Neutrophil (primary cell): ENCODE measurements at regions not wholly inside any gene's neighbourhood (a gene's known extent, or its start where the extent isn't known, plus 50 kb on each side); places are given as distances from the start of the nearest gene placed in this dataset.

Experiments used
- H3K27ac ChIP-seq: fragments of 200-600 bp; sonication (generic); 2 replicates; pipeline ENCODE4 v1.5.1; 2016; ENCODE audit warnings: mild to moderate bottlenecking, moderate library complexity
- H3K27me3 ChIP-seq: fragments of 200-600 bp; sonication (generic); 2 replicates; pipeline ENCODE4 v1.6.0; 2016; ENCODE audit warnings: mild to moderate bottlenecking
- H3K36me3 ChIP-seq: fragments of 200-600 bp; sonication (generic); 2 replicates; pipeline ENCODE4 v1.5.1; 2017
- H3K4me1 ChIP-seq, 2 experiments: fragments of 200-600 bp in 1 of 2; sonication (generic) in 1 of 2; 1 replicate in 1 of 2; 2 replicates in 1 of 2; pipeline versions ENCODE4 v1.5.1 to v1.6.1; 2013 to 2016; ENCODE audit warnings: low read depth in 1 of 2, low read length in 1 of 2, mild to moderate bottlenecking in 1 of 2, moderate library complexity in 1 of 2; ENCODE audit not compliant: control insufficient read depth in 1 of 2, insufficient read depth in 1 of 2
- H3K4me3 ChIP-seq, 2 experiments: fragments of 200-600 bp in 1 of 2; sonication (generic) in 1 of 2; 1 replicate in 1 of 2; 2 replicates in 1 of 2; pipeline ENCODE4 v1.5.1; 2013 to 2016; ENCODE audit warnings: low read depth in 1 of 2, low read length in 1 of 2, mild to moderate bottlenecking in 1 of 2, moderate library complexity in 1 of 2
- H3K9me3 ChIP-seq: fragments of 200-600 bp; sonication (generic); 2 replicates; pipeline ENCODE4 v1.5.1; 2016
- TF ChIP-seq, protein P1 (sequence below): fragments of 200-600 bp; sonication (generic); IDR thresholded peaks from 2 replicates; pipeline ENCODE4 v1.5.1; 2016; ENCODE audit warnings: antibody characterized with exemption

DNA sequence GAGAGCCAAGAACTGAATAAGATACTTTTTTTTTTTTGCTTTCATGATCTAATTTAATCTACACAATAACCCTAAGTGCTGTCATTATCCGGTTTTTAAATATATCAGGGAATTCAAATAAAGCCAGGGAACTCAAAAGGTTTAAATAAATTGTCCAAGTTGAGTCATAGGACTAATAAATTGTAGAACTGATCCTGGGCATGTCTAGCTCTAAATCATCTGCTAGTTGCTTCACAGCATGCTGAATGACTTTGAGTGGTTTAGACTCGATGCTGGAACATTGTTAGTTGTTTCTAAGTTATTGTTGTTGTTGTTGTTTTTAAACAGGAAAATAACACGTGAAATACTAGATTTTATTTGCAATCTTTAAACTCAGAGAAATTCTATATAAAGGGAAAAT is 147.2 kb upstream of the HNMT start:
- Histone ChIP-seq H3K9me3 (no peaks in the 10 kb centered on the region), H3K4me3 (no peak overlapping the region), H3K27me3 (no peaks in the 10 kb centered on the region), H3K4me1 (no peaks in the 10 kb centered on the region), H3K36me3 (no peaks in the 10 kb centered on the region), H3K27ac (no peak overlapping the region)
- TF ChIP-seq, protein P1, sequence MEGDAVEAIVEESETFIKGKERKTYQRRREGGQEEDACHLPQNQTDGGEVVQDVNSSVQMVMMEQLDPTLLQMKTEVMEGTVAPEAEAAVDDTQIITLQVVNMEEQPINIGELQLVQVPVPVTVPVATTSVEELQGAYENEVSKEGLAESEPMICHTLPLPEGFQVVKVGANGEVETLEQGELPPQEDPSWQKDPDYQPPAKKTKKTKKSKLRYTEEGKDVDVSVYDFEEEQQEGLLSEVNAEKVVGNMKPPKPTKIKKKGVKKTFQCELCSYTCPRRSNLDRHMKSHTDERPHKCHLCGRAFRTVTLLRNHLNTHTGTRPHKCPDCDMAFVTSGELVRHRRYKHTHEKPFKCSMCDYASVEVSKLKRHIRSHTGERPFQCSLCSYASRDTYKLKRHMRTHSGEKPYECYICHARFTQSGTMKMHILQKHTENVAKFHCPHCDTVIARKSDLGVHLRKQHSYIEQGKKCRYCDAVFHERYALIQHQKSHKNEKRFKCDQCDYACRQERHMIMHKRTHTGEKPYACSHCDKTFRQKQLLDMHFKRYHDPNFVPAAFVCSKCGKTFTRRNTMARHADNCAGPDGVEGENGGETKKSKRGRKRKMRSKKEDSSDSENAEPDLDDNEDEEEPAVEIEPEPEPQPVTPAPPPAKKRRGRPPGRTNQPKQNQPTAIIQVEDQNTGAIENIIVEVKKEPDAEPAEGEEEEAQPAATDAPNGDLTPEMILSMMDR, result no peak

DNA sequence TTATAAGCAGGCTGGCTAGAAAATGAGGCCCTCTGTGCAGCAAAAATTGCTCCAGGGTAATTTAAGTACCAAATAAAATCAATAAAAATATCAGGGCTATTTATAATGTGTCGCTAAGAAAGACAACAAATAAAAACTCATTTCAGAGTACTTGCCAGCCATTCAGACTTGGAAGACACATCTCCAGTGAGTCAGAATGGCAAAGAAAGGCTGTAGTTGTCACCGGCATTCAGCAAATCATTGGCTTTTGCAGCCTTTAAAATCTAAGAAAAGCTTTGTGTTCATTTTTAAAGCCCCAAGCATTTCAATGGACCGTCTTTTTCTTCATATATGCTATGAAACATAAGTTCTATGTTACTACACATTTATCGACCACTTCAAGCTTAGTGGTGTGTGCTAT is 141.1 kb upstream of the HNMT start:
- Histone ChIP-seq H3K27ac (no peak overlapping the region), H3K4me3 (no peak overlapping the region), H3K4me1 (no peaks in the 10 kb centered on the region), H3K27me3 (no peaks in the 10 kb centered on the region), H3K36me3 (no peaks in the 10 kb centered on the region), H3K9me3 (no peaks in the 10 kb centered on the region)
- TF ChIP-seq, protein P1, result no peak

DNA sequence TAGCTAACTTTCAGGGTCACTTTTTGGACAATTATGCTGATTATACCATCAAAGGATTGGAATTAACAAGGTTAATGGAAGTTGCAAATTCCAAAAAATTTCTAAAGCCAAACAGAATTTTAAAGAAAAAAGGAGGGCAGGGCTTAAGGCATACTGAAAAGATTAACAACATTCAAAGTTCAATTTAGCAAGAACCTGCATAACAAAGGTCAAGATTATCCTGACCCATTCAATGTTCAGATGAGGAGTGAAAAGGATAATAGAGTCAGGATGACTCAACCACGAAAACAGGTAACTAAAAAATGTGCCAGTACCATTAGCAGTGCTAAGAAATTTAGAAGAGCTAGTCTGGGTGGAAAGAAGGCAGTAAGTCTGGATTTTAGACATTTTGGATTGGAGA is 139.8 kb upstream of the HNMT start:
- Histone ChIP-seq H3K9me3 (no peaks in the 10 kb centered on the region), H3K27ac (no peak overlapping the region), H3K27me3 (no peaks in the 10 kb centered on the region), H3K4me3 (no peak overlapping the region), H3K36me3 (no peaks in the 10 kb centered on the region), H3K4me1 (no peaks in the 10 kb centered on the region)
- TF ChIP-seq, protein P1, result no peak

DNA sequence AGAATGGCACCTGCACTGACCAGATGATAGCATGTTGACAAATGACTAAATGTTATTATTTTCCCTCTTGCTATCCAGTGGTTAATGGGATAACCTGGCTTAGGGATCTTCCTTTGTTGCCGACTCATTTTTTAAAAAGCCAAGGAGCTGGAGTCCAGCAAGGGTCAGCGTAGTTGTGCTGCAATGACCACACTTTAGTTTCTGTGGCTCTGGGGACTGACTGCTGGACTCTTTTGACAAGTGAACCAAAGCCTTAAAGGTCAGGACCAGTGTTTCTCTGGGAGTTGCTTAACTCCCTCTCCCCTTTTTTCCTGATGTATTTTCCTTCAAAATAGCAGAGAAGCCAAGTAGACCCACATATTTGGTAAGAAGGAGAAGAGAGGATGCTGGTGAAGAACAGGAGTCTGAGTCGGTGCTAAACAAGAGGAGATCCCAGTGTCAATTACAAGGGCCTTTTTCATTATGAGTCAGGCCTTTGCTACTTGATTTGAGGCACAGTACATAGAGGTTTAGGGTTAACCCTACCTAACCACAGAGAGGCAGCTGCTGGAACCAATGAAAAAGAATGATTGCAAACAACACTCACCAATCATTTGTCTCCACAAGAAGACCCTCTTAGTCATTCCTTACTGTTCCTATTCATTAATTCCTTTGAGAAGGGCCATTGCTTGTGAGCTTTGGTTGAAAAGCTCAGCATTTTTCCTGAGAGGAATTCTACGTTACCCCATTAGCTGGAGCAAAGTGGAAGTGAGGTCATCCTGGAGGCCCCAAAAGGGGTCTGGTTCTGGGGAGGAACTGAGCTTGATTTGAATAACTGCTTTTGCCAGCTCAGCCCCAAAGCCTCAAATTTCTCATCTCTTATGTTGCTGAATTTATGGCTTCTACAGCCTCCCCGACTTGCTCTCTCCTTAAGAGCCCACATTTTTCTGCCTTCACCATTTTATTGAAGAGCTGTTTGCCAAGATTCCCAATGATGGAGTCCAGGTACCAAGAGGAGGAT is 137.6 kb upstream of the HNMT start:
- no peak overlapping the region for H3K27ac ChIP-seq
- no peak overlapping the region for H3K4me3 ChIP-seq
- no peaks in the 10 kb centered on the region for H3K4me1 ChIP-seq
- H3K9me3 ChIP-seq, result no peaks in the 10 kb centered on the region
- no peaks in the 10 kb centered on the region for H3K27me3 ChIP-seq
- TF ChIP-seq, protein P1, result no peak
- H3K36me3 ChIP-seq, result no peaks in the 10 kb centered on the region

DNA sequence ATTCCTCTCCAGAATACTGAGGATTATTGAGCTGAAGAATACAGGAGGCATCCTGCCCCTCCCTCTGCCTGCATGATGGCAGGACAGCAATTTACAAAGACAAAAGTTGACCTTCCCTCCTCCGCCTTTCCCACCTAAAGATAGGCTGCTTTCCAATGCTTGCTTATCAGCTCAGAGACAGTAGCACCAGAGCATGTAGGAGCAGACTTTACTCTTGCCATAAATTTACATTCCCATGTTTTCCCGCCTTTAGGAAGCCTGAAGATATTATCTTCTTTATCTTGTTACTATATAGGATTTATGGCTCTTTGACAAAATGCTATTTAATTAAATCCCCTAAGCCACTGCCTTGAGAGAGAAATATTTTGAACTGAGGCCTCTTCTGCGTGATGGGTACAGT is 135.6 kb upstream of the HNMT start:
- Histone ChIP-seq H3K4me1 (no peaks in the 10 kb centered on the region), H3K4me3 (no peak overlapping the region)

More for the DNA sequence above, 135.6 kb upstream of the HNMT start:
- H3K36me3 ChIP-seq, result no peaks in the 10 kb centered on the region
- H3K27me3 ChIP-seq, result peaks cover 6% of the 10 kb centered on the region
- H3K9me3 ChIP-seq, result no peaks in the 10 kb centered on the region
- no peak overlapping the region for H3K27ac ChIP-seq
- TF ChIP-seq, protein P1, result no peak
